Gastroesophageal sphincter (tissue), 3 donors: ENCODE measurements at regions not wholly inside any gene's neighbourhood (a gene's known extent, or its start where the extent isn't known, plus 50 kb on each side); places are given as distances from the start of the nearest gene placed in this dataset.

Experiments used
- EP300 ChIP-seq: sonication (generic); formaldehyde crosslinking; IDR thresholded peaks from one replicate; pipeline ENCODE4 v1.6.1; 2017; ENCODE audit warnings: antibody characterized with exemption, mild to moderate bottlenecking
- POLR2A ChIP-seq, 2 donors: fragments of 450-650 bp; IDR thresholded peaks; one replicate each; pipeline ENCODE4 v1.6.1; 2017; ENCODE audit warnings: antibody characterized with exemption in 2 of 2, mild to moderate bottlenecking in 2 of 2, moderate library complexity in 1 of 2
- POLR2AphosphoS5 ChIP-seq: sonication (generic); formaldehyde crosslinking; IDR thresholded peaks from one replicate; pipeline ENCODE4 v1.6.1; 2017; ENCODE audit warnings: antibody characterized with exemption
- TF ChIP-seq, protein P1 (sequence below), 4 experiments: fragments of 200-600 bp in 2 of 4; fragments of 450-650 bp in 2 of 4; sonication (generic) in 1 of 4; IDR thresholded peaks; one replicate each; pipeline ENCODE4 v1.5.1; 2017 to 2019; ENCODE audit warnings: antibody characterized with exemption in 4 of 4, mild to moderate bottlenecking in 2 of 4, moderate library complexity in 2 of 4

DNA sequence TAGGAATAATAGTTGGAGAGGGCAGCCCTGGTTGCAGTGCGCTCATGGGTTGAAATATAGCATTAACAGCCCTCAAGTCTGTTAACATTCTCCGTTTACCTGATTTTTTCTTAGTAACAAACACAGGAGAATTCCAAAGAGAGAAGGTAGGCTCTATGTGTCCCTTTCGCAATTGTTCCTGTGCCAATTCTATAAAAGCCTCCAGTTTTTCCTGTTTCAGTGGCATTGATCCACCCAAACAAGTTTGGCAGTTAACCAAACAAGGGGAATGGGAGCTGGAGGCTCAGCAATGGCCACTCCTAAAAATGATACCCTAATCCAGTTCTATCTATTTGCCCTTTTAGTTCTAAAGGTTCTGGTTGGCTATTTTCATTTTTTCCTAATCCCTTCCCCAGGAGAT lies 151.6 kb downstream of the ZNF486 start:
- TF ChIP-seq, protein P1, sequence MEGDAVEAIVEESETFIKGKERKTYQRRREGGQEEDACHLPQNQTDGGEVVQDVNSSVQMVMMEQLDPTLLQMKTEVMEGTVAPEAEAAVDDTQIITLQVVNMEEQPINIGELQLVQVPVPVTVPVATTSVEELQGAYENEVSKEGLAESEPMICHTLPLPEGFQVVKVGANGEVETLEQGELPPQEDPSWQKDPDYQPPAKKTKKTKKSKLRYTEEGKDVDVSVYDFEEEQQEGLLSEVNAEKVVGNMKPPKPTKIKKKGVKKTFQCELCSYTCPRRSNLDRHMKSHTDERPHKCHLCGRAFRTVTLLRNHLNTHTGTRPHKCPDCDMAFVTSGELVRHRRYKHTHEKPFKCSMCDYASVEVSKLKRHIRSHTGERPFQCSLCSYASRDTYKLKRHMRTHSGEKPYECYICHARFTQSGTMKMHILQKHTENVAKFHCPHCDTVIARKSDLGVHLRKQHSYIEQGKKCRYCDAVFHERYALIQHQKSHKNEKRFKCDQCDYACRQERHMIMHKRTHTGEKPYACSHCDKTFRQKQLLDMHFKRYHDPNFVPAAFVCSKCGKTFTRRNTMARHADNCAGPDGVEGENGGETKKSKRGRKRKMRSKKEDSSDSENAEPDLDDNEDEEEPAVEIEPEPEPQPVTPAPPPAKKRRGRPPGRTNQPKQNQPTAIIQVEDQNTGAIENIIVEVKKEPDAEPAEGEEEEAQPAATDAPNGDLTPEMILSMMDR (IDR thresholded peaks at IDR 0.05): no peak
- TF ChIP-seq POLR2A (IDR thresholded peaks at IDR 0.05) (no peak), POLR2AphosphoS5 (no peak), EP300 (no peak)
